ENCODE measurements at regions not wholly inside any gene's neighbourhood (a gene's known extent, or its start where the extent isn't known, plus 50 kb on each side); places are given as distances from the start of the nearest gene placed in this dataset.
A peak's percentile ranks its signal among the peaks of the same experiment; 100 is the strongest.

DNA sequence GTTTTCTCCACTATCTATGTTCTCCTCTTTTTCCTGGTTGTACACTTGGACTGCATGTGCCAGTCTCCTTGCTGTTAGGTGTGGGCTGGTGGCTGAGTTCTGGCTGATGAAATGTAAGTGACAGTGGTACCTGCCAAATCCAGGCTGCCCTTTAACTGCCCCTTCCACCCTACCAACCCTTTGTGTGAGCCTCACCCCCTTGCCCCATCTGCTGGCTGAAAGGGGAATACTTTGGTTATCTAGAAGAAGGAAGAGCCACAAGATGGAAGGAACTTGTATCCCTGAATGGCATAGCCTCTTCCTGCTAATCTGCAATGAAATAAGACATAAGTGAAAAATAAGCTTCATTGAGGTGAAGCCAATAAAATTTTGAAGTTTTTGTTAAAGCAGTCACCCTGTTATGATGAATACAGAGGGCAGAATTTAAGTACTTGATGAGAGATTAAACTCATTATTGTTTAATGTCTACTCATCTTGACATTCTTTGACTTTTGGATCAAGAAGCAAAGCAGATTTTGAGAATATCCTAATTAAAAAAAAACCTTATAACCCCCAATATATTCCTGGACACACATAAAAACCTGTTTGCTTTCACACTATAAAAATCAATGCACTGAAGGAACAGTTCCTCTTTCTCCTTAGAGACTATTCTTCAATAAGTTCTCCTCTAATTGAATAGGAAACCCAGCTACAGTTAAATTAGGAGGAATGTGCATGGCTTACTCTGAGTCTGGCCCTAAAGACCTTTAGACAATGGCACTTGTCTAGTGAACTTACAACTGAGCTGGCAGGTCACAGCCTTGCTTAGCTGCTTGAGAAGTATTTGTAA lies 262.6 kb upstream of the BTG1 start:
- Histone ChIP-seq H3K4me1 (ENCODE audit: control insufficient read depth, insufficient read depth, low read length) (peaks cover 31% of the 10 kb centered on the region), H2AFZ (ENCODE audit: control insufficient read depth, low read depth, low read length) (peak overlapping the region; percentile 70), H3K9ac (ENCODE audit: control insufficient read depth, insufficient read depth, low read length) (no peak overlapping the region), H4K20me1 (ENCODE audit: control insufficient read depth, insufficient read depth) (no peaks in the 10 kb centered on the region), H3K4me2 (ENCODE audit: control insufficient read depth, insufficient read depth) (peak overlapping the region; percentile 28; the same call in 1 of the 2 replicates), H3K27ac (ENCODE audit: control insufficient read depth, insufficient read depth) (peak overlapping the region; percentile 24), H3K79me2 (ENCODE audit: control insufficient read depth, insufficient read depth, low read length) (no peaks in the 10 kb centered on the region; the same call in 1 of the 2 replicates), H3K27me3 (replicated peaks in 1 of 2; ENCODE audit: control insufficient read depth in 2 of 2, insufficient read depth in 2 of 2, low read length in 1 of 2) (no peaks in the 10 kb centered on the region), H3K36me3 (ENCODE audit: control insufficient read depth in 2 of 2, insufficient read depth in 2 of 2, low read length in 1 of 2) (no peaks in the 10 kb centered on the region), H3K9me3 (replicated peaks; ENCODE audit: control insufficient read depth, insufficient read depth, low read length) (no peaks in the 10 kb centered on the region; the same call in 1 of the 3 replicates), H3K4me3 (no peak overlapping the region)
- DNase-seq (ENCODE audit: low read depth, low spot score), result no peak
- SMC1A ChIA-PET (ENCODE audit: uncharacterized antibody, unreplicated experiment), result interaction anchor here (0.6 to 11.7 kb wide), 67 partner anchors 10 to 1021 kb away, joined by 3 to 145 read pairs (median 5); partner anchors contain the start of gene BTG1
- in situ Hi-C loops (cut with MboI) (no loop called here), intact Hi-C loops (cut with micrococcal nuclease; ENCODE audit: unreplicated experiment) (loop anchor here (1.0 to 5.0 kb wide), 7 partner anchors 37 to 1025 kb away; partner anchors contain the start of gene BTG1)
- CTCF ChIA-PET, result interaction anchor here (0.6 to 4.8 kb wide), 59 partner anchors 9 to 1026 kb away, joined by 3 to 53 read pairs (median 5); partner anchors contain the start of gene BTG1
- peak; percentile 84 for FAIRE-seq
- POLR2A ChIA-PET, result interaction anchor here (0.8 to 3.2 kb wide), 15 partner anchors 9 to 273 kb away, joined by 3 to 13 read pairs (median 4); partner anchors contain the start of gene BTG1
- ATAC-seq, result peak; percentile 74
- BruUV-seq (replicated peaks), result no TSS peak
- RAD21 ChIA-PET (ENCODE audit: unreplicated experiment), result interaction anchor here (0.6 to 4.9 kb wide), 44 partner anchors 9 to 1026 kb away, joined by 3 to 53 read pairs (median 5); partner anchors contain the start of gene BTG1
- no peak for TF ChIP-seq MYC (IDR thresholded peaks at IDR 0.05; ENCODE audit: insufficient read depth, insufficient read length, insufficient replicate concordance, low read length, severe bottlenecking)
- TF ChIP-seq GATAD2B (conservative IDR thresholded peaks at IDR 0.05; ENCODE audit: low read depth), result no peak; the same call in 1 of the 2 replicates
- TF ChIP-seq, protein P1, sequence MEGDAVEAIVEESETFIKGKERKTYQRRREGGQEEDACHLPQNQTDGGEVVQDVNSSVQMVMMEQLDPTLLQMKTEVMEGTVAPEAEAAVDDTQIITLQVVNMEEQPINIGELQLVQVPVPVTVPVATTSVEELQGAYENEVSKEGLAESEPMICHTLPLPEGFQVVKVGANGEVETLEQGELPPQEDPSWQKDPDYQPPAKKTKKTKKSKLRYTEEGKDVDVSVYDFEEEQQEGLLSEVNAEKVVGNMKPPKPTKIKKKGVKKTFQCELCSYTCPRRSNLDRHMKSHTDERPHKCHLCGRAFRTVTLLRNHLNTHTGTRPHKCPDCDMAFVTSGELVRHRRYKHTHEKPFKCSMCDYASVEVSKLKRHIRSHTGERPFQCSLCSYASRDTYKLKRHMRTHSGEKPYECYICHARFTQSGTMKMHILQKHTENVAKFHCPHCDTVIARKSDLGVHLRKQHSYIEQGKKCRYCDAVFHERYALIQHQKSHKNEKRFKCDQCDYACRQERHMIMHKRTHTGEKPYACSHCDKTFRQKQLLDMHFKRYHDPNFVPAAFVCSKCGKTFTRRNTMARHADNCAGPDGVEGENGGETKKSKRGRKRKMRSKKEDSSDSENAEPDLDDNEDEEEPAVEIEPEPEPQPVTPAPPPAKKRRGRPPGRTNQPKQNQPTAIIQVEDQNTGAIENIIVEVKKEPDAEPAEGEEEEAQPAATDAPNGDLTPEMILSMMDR (IDR thresholded peaks at IDR 0.05 in 2 of 3, conservative IDR thresholded peaks at IDR 0.05 in 1 of 3; ENCODE audit: control insufficient read depth in 2 of 3, extremely low read depth in 1 of 3, insufficient read depth in 1 of 3, low read depth in 3 of 3, low read length in 3 of 3), result peak; percentile 58 to 82 (median 72)
- 0 out of 2 replicates have a peak, but pooled peaks have one; percentile 19 for TF ChIP-seq EED (IDR thresholded peaks at IDR 0.05; ENCODE audit: low read depth)
- TF ChIP-seq PML (IDR thresholded peaks at IDR 0.05; ENCODE audit: low read length), result no peak
- TF ChIP-seq, protein P2, sequence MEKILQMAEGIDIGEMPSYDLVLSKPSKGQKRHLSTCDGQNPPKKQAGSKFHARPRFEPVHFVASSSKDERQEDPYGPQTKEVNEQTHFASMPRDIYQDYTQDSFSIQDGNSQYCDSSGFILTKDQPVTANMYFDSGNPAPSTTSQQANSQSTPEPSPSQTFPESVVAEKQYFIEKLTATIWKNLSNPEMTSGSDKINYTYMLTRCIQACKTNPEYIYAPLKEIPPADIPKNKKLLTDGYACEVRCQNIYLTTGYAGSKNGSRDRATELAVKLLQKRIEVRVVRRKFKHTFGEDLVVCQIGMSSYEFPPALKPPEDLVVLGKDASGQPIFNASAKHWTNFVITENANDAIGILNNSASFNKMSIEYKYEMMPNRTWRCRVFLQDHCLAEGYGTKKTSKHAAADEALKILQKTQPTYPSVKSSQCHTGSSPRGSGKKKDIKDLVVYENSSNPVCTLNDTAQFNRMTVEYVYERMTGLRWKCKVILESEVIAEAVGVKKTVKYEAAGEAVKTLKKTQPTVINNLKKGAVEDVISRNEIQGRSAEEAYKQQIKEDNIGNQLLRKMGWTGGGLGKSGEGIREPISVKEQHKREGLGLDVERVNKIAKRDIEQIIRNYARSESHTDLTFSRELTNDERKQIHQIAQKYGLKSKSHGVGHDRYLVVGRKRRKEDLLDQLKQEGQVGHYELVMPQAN (conservative IDR thresholded peaks at IDR 0.05), result no peak
- TF ChIP-seq YBX1 (IDR thresholded peaks at IDR 0.05), result no peak
- peak; percentile 18; the same call in 1 of the 2 replicates for TF ChIP-seq SMARCA5 (IDR thresholded peaks at IDR 0.05)
- TF ChIP-seq NBN (IDR thresholded peaks at IDR 0.05), result 0 out of 2 replicates have a peak, but pooled peaks have one; percentile 27
- TF ChIP-seq NR2C1 (IDR thresholded peaks at IDR 0.05), result no peak
- TF ChIP-seq, protein P3, sequence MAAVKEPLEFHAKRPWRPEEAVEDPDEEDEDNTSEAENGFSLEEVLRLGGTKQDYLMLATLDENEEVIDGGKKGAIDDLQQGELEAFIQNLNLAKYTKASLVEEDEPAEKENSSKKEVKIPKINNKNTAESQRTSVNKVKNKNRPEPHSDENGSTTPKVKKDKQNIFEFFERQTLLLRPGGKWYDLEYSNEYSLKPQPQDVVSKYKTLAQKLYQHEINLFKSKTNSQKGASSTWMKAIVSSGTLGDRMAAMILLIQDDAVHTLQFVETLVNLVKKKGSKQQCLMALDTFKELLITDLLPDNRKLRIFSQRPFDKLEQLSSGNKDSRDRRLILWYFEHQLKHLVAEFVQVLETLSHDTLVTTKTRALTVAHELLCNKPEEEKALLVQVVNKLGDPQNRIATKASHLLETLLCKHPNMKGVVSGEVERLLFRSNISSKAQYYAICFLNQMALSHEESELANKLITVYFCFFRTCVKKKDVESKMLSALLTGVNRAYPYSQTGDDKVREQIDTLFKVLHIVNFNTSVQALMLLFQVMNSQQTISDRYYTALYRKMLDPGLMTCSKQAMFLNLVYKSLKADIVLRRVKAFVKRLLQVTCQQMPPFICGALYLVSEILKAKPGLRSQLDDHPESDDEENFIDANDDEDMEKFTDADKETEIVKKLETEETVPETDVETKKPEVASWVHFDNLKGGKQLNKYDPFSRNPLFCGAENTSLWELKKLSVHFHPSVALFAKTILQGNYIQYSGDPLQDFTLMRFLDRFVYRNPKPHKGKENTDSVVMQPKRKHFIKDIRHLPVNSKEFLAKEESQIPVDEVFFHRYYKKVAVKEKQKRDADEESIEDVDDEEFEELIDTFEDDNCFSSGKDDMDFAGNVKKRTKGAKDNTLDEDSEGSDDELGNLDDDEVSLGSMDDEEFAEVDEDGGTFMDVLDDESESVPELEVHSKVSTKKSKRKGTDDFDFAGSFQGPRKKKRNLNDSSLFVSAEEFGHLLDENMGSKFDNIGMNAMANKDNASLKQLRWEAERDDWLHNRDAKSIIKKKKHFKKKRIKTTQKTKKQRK (IDR thresholded peaks at IDR 0.05; ENCODE audit: low read depth, low read length), result no peak
- peak; percentile 90 for TF ChIP-seq SMC3 (IDR thresholded peaks at IDR 0.05; ENCODE audit: borderline replicate concordance, low read length)
- 0 out of 2 replicates have a peak, but pooled peaks have one; percentile 22 for TF ChIP-seq MEF2A (IDR thresholded peaks at IDR 0.05; ENCODE audit: insufficient read depth, low read depth, low read length)
- TF ChIP-seq TCF12 (IDR thresholded peaks at IDR 0.05; ENCODE audit: low read depth, low read length), result no peak
- TF ChIP-seq NFYB (IDR thresholded peaks at IDR 0.05; ENCODE audit: insufficient read depth, low read depth, low read length), result no peak

All from GM12878 (cell line).